ENCODE measurements at regions not wholly inside any gene's neighbourhood (a gene's known extent, or its start where the extent isn't known, plus 50 kb on each side); places are given as distances from the start of the nearest gene placed in this dataset.
A peak's percentile ranks its signal among the peaks of the same experiment; 100 is the strongest.

DNA sequence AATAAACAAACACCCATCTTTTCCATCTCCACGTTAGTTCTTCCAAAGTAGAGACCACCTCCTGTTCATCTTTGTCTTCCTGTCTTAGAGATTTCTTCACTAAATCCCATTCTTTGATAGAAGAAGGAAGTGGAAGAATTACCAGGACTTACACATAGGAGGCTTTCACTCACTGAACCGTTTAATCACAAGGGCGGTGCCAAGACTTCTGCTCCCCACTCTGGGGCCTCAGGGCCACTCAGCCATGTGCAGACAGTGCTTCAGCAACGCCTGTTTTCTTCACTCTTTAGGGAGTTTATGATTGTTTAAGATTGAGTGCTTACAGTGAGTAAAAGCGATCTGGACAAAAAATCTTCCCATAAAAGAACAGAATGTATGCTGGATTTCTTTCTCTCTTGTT is 63.9 kb upstream of the SORCS3 start:
- no peak for DNase-seq

DNA sequence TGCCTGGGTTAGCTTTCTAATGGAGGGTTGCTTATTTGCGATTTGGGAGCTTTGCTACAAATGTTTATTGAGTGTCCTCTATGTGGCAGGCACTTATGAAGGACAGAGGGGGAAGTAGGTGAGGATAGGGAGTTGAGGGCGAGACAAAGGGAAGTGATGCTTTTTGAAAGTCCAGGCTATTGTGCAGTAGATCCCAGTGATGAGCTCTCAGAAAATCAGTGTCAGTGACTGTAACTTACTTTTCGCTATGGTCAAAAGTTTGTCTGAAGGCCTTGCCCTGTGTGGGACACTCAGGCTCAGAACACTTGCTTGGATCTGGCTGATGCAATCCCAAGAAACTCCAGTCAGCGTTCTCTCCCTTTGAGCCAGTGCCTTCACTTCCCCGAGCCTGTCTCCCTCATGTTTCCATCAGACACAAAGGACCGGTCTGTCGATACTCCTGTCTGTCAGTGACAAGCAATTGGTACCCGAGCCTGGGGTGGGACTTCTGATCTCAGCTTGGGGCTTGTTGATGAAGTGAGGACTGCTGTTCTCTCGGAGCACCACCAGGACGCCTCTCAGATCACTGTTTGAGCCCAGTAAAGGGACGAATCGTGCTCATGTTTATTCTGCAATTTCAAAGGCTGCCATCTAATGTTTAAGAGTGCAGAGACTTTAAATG is 63.1 kb upstream of the SORCS3 start:
- no peak for DNase-seq

DNA sequence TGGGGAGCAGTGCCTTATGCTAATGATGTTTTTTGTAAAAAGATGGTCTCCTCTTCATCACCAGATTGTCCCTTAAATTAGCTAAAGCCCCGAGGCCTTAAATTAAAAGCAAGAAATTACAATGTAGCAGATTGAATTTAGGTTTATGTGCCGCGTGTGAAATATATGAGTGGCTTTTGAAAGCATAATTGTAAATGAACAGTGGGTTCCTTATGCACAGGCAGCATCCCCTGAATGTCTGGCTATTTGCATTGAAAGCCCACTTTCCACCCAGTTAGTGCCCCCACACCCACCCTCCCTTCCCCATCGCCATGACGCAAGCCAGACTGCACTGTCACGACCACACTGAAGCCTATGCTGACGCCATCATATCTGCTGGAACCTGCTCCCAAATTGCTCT is 62.4 kb upstream of the SORCS3 start:
- no peak for DNase-seq

DNA sequence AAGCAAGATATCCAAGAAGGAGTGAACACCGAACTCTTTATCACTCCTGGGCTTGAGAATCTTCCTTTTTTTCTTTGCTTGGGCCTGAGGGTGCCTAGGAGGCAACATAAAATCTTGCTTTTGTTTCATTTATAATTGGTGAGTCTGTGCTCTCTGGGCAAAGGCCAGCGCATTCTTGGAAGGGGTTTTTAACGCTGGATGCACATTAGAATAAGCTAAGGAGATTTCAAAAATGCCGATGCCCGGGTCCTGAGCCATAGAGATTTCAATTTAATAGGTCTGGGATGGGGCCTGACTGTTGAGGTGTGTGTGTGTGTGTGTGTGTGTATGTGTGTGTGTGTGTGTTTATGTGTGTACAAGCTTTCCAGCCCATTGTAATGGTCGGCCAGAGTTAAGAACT is 62.0 kb upstream of the SORCS3 start:
- DNase-seq, result no peak

DNA sequence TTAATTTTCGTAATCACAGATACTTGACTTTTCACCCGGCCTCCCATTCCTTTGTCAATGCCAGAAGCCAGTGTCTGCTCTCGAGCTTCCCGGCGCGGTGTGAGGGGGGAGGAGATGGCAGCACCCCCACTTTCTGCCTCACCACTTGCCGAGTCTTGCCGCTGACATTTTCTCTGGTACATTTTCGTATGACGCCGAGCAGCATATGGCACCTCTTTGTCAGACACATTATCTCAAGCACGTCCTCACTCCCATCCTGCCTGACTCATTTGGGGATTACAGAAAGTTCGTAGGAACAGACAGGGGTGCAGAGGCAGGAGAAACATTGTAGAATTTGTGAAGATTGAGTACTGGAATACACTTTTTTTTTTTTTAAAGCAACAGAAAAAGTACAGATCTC is 60.8 kb upstream of the SORCS3 start:
- DNase-seq, result no peak

DNA sequence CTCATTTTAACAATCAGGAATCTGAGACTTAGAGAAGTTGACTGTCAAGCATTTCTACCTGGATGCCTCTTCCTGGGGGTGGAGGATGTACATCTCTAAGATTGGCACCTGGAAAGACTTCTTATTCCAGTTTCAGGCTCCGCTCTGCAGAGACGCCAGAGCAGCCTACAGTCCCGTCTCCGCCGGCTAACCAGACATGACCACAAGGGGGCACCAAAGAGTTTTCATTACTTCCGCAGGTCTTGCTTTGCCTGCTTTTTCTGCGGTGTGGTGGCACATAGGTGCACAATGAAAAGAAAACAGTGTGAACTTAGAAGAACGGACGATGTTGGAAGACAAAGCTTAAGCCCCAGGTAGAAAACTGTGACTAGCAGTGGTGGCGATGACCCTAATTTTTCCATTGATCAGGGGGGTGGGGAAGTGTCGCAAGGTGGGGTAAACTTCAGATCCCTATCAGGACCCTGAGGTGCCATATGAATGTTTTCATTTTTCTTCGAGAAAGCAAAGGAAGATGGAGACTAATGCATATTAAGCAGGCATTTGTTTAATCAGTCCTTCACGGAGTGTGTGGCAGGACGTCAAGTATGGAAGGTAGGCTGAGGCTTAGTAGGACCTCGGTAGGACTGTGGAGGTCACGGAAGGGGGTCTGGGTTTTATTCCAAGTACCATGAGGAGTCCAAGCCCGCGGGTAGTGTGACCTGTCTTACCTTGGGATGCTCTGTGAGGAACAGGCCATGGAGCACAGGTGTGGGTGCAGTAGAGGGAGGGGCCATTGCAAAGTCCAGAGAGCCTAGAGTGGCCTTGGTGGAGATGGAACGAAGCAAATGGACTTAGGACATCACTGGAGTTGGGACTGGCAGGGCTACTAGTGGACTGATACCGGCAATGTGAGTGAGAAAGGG is 60.1 kb upstream of the SORCS3 start:
- DNase-seq, result peak; percentile 67

DNA sequence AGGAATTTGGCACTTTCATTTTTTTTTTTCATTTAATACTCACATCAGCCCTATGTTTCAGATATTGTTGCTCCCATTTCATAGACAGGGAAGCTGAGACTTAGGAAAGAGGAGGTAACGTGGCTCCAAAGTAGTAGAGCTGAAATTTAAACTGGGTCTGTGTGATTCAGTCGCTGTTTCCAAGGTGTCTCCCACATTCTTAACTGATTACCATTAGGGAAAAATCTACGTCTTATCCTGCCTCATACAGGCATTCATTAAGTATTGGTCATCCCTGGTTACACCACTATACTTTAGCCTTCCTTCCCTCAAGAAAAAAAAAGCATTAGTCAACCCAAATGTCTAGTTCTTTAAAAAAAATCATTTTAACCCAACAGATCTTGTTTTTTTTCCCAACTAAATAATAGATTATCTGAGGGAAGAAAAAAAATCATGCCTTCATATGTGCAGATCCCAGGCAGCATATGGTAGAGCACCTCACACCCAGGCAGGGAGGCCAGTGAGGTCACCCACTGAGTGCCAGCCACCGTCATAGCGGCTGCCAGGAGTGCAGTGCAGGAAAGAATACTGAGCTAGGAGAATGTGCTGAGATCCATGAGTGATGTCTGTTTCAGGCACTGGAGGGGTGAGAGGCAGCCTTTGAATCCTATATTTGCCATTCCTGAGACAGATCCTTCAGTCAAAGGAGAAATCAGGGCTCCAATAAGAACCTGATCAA is 59.0 kb upstream of the SORCS3 start:
- DNase-seq, result peak; percentile 67

DNA sequence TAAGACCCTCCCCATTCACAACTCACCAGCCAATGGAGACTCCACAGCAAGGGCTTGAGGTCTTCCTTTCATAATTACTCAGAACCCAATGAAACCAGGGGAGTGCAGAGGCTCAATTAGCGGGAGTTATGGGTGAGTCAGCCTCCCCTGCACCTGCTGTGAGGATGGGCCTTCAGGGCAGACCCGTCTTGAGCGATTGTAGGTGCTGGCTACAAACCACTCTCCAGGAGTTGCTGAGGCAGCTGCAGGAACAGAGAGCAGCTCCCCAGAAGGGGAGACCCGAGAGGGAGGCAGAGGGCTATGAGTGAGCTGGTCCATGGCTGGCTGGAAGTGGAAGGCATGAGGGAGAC is 58.5 kb upstream of the SORCS3 start:
- peak; percentile 82 for DNase-seq

DNA sequence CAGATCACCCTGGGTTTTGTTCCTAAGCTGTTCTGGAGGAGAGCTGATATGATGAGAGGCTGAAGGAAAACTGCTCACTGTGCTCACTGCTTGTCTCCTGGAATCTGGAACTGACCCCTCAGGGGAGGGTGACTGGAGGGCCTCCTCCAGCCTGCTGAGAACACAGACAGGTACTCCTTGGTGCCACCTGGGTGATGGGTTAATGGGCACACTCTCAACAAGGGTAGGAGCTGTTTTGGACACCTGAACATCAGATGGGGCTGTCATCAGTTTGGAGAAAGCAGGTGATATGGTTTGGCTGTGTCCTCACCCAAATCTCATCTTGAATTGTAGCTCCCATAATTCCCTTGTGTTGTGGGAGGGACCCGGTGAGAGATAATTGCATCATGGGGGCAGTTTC is 58.1 kb upstream of the SORCS3 start:
- DNase-seq, result no peak

DNA sequence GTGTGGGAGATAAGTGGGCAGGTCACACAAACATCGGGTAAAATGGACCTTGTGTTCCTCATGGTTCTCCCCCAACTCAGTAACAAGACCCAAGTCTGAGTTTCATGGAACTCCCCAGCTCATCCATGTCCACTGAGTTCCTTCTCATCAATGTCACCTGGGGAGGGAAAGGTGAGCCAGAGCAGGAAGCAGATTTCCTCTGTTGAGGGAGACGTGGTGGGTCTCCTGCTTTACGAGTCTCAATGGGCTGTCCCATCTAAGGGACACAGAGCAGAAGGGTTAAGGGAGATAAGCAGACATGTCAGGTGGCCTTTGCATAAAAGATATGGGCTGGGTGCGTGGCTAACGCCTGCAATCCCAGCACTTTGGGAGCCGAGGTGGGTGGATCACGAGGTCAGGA is 56.5 kb upstream of the SORCS3 start:
- DNase-seq, result no peak

DNA sequence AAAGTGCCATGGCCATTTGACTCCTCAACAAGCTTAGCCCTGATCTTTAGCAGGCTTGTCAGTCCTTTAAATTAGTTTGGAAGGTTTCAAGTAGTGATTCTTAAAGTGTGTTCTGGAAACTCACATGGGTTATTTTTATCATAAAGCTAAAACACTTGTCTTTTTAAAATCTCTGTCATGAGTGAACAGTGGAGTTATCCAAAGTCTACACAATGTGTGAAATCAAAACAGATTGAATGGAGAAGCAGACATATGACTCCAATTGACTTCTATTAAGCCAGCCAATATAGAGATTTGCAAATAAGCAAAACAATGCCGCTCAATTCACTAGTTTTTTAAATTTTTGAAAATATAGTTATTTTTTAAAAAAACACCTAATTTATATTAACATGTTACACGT is 53.3 kb upstream of the SORCS3 start:
- no peak for DNase-seq

DNA sequence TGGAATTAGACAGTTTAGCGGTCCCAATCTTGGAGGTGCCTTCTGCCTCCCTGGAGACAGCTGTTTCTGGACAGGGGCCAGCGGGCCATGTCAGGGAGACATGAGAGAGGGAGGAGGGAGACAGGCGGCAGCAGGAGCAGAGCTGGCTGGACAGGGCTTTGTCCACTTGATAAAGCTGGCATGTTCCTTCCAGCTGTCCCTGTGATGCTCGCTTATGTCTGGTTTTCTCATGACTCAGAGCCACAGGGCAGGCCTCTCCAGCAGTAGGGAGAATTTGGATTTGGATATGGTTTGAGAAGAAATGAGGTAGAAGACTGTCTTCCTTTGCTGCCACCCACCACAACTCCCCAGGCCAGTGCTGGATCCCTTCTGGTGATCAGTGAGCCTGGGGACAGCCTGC is 51.7 kb upstream of the SORCS3 start:
- DNase-seq, result no peak

DNA sequence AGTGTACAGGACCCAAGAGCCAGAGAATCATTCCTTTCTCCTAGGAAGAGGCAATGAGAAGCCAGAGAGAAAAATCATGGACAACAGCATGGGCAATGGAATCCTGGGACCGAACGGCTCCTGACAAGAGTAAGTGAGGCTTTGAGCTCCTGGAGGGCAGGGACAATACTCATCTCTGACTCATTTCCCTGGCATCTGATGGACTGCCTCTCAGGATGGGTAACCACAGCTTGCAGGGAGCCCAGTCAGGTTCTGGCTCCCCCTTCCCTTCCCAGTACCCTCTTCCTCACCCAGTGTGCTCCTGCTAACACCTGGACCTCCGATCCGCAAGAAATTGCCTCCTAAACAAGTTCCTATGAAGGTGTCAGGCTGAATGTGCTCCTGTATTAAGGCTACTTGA is 51.2 kb upstream of the SORCS3 start:
- DNase-seq, result no peak
